Mesenchymal stem cell (in vitro differentiated cells and primary cell): ENCODE measurements at regions not wholly inside any gene's neighbourhood (a gene's known extent, or its start where the extent isn't known, plus 50 kb on each side); places are given as distances from the start of the nearest gene placed in this dataset.

Experiments used
- DNase-seq: peaks from one replicate; pipeline ENCODE4 v3.0.0-alpha.2; 2013
- H2AFZ ChIP-seq: one replicate; pipeline ENCODE4 v1.6.1; 2013; ENCODE audit warnings: low read depth, mild to moderate bottlenecking, control low read depth, inconsistent platforms, low read length, moderate library complexity
- H2AK5ac ChIP-seq: 2 replicates; pipeline ENCODE4 v1.6.1; 2013; ENCODE audit warnings: low read length, moderate library complexity, mild to moderate bottlenecking, inconsistent platforms; ENCODE audit not compliant: severe bottlenecking
- H2BK120ac ChIP-seq: one replicate; pipeline ENCODE4 v1.6.1; 2013; ENCODE audit warnings: low read depth, mild to moderate bottlenecking, inconsistent platforms, low read length, moderate library complexity
- H2BK12ac ChIP-seq, 2 experiments: one replicate each; pipeline ENCODE4 v1.6.1; 2013; ENCODE audit warnings: inconsistent platforms in 2 of 2, low read length in 2 of 2, mild to moderate bottlenecking in 2 of 2, moderate library complexity in 2 of 2, control low read depth in 1 of 2
- H2BK15ac ChIP-seq: one replicate; pipeline ENCODE4 v1.6.1; 2013; ENCODE audit warnings: mild to moderate bottlenecking, low read depth, inconsistent platforms; ENCODE audit not compliant: poor library complexity, severe bottlenecking
- H2BK5ac ChIP-seq: 2 replicates; pipeline ENCODE4 v1.6.1; 2013; ENCODE audit warnings: low read depth, mild to moderate bottlenecking, low read length, control low read depth, inconsistent platforms; ENCODE audit not compliant: poor library complexity, severe bottlenecking
- H3K14ac ChIP-seq, 2 experiments: one replicate each; pipeline ENCODE4 v1.6.1; 2013; ENCODE audit warnings: inconsistent platforms in 2 of 2, low read length in 2 of 2, control low read depth in 1 of 2, mild to moderate bottlenecking in 1 of 2, moderate library complexity in 1 of 2
- H3K18ac ChIP-seq, 2 experiments: one replicate each; pipeline ENCODE4 v1.6.1; 2013; ENCODE audit warnings: inconsistent platforms in 2 of 2, low read length in 2 of 2, control low read depth in 1 of 2, low read depth in 1 of 2, mild to moderate bottlenecking in 1 of 2
- H3K23ac ChIP-seq, 2 experiments: one replicate each; pipeline ENCODE4 v1.6.1; 2013; ENCODE audit warnings: inconsistent platforms in 2 of 2, low read length in 2 of 2, mild to moderate bottlenecking in 2 of 2, moderate library complexity in 2 of 2, control low read depth in 1 of 2
- H3K27ac ChIP-seq: 2 replicates; pipeline ENCODE4 v1.5.1; 2013; ENCODE audit warnings: mild to moderate bottlenecking, moderate library complexity, low read length, control low read depth, inconsistent platforms; ENCODE audit not compliant: poor library complexity, severe bottlenecking
- H3K27me3 ChIP-seq, 2 experiments: 2 replicates each; pipeline versions ENCODE4 v1.6.1 to v1.7.0; 2013; ENCODE audit warnings: low read length in 2 of 2, mild to moderate bottlenecking in 2 of 2, moderate library complexity in 2 of 2, control low read depth in 1 of 2, inconsistent platforms in 1 of 2; ENCODE audit not compliant: control insufficient read depth in 1 of 2, insufficient read depth in 1 of 2
- H3K36me3 ChIP-seq, 2 experiments: 2 replicates each; pipeline versions ENCODE4 v1.6.1 to v1.7.0; 2013; ENCODE audit warnings: low read length in 2 of 2, control low read depth in 1 of 2, inconsistent platforms in 1 of 2, low read depth in 1 of 2, mild to moderate bottlenecking in 1 of 2; ENCODE audit not compliant: insufficient read depth in 2 of 2, control insufficient read depth in 1 of 2
- H3K4ac ChIP-seq, 2 experiments: one replicate each; pipeline ENCODE4 v1.6.1; 2013; ENCODE audit warnings: inconsistent platforms in 2 of 2, low read length in 2 of 2, mild to moderate bottlenecking in 2 of 2, moderate library complexity in 2 of 2, control low read depth in 1 of 2, low read depth in 1 of 2
- H3K4me1 ChIP-seq: 2 replicates; pipeline ENCODE4 v1.6.1; 2013; ENCODE audit warnings: low read depth, low read length, control low read depth; ENCODE audit not compliant: control insufficient read depth, insufficient read depth
- H3K4me2 ChIP-seq: 2 replicates; pipeline ENCODE4 v1.6.1; 2013; ENCODE audit warnings: low read length, mild to moderate bottlenecking, inconsistent platforms; ENCODE audit not compliant: poor library complexity, severe bottlenecking
- H3K4me3 ChIP-seq, 2 experiments: 2 replicates each; pipeline versions ENCODE4 v1.5.1 to v1.7.0; 2013; ENCODE audit warnings: low read length in 2 of 2, mild to moderate bottlenecking in 2 of 2, control low read depth in 1 of 2, low read depth in 1 of 2; ENCODE audit not compliant: insufficient read depth in 1 of 2
- H3K79me1 ChIP-seq: replicated peaks from 2 replicates; pipeline ENCODE4 v1.6.1; 2013; ENCODE audit warnings: mild to moderate bottlenecking, control low read depth, low read length, inconsistent platforms; ENCODE audit not compliant: poor library complexity, severe bottlenecking
- H3K9ac ChIP-seq: 2 replicates; pipeline ENCODE4 v1.7.0; 2013; ENCODE audit warnings: mild to moderate bottlenecking, low read length, moderate library complexity
- H3K9me3 ChIP-seq: 2 replicates; pipeline ENCODE4 v1.7.0; 2013; ENCODE audit warnings: mild to moderate bottlenecking, low read length; ENCODE audit not compliant: control insufficient read depth
- H4K8ac ChIP-seq: one replicate; pipeline ENCODE4 v1.6.1; 2013; ENCODE audit warnings: inconsistent platforms, mild to moderate bottlenecking, low read length, moderate library complexity
- H4K91ac ChIP-seq: one replicate; pipeline ENCODE4 v1.6.1; 2013; ENCODE audit warnings: mild to moderate bottlenecking, low read length, inconsistent platforms
- WGBS: methylation state at CpG from one replicate; pipeline ENCODE4 v1.1.7; 2013; ENCODE audit warnings: mixed read lengths; 5-methylcytosine and 5-hydroxymethylcytosine counted together

DNA sequence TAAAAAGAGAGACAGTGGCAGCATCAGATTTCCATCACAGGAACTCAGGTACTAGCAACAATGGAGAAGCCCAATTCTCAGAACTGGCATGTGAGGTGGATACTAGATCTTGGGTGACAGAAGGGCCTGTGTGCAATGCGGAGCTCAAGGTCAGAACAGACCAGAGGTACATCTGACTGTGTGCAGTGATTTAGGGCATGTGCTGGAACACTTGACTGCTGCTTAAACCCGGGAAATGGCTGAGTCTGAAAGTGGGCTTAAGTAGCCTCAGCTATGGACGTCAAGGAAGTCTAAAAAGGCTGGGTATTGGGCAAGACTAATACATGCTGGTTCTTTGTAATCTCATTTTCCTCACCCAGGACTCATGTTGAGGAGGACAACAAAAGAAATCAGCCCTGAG lies 182.2 kb downstream of the LACC1 start:
- no peak overlapping the region for H2BK15ac ChIP-seq
- H3K4me2 ChIP-seq, result no peak overlapping the region
- H3K36me3 ChIP-seq, result no peaks in the 10 kb centered on the region
- no peak overlapping the region for H3K4me3 ChIP-seq
- WGBS, result 96% methylated on average over 2 of the region's 3 CpGs
- no peak overlapping the region for H2AFZ ChIP-seq
- no peak overlapping the region for H2BK12ac ChIP-seq
- no peaks in the 10 kb centered on the region for H3K9me3 ChIP-seq
- H4K8ac ChIP-seq, result no peak overlapping the region
- H3K14ac ChIP-seq, result no peak overlapping the region
- no peak overlapping the region for H3K18ac ChIP-seq
- DNase-seq, result no peak
- no peak overlapping the region for H3K27ac ChIP-seq
- no peak overlapping the region for H3K23ac ChIP-seq
- H3K9ac ChIP-seq, result no peak overlapping the region
- no peak overlapping the region for H3K4ac ChIP-seq
- no peak overlapping the region for H4K91ac ChIP-seq
- H3K79me1 ChIP-seq, result no peaks in the 10 kb centered on the region
- peaks cover 0 to 19% of the 10 kb centered on the region in 2 experiments for H3K27me3 ChIP-seq
- H3K4me1 ChIP-seq, result no peaks in the 10 kb centered on the region
- no peak overlapping the region for H2BK120ac ChIP-seq
- no peak overlapping the region for H2BK5ac ChIP-seq
- no peak overlapping the region for H2AK5ac ChIP-seq

DNA sequence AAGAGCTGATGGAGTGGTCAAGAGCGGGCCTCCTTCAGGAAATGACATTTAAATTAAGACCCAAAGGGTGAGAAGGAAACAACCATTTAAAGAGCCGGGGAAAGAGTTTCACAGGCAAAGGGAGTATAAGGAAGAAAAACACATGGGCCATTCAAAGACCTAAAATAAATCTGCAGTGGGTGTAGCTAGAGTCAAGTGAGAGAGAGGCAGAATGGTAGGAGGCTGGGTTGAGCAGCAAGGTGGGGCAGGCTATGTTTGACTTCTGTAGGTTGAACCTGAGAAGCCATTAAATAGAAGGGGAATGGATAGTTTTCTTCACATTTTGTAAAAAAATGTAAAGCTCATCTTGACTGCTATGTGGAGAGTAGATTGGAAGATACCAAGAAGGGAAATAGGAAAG lies 183.8 kb downstream of the LACC1 start:
- H4K8ac ChIP-seq, result no peak overlapping the region
- no peak overlapping the region for H2BK5ac ChIP-seq
- no peaks in the 10 kb centered on the region for H3K36me3 ChIP-seq
- no peaks in the 10 kb centered on the region for H3K9me3 ChIP-seq
- H3K27me3 ChIP-seq, result peaks cover 0 to 14% of the 10 kb centered on the region in 2 experiments
- H3K79me1 ChIP-seq, result no peaks in the 10 kb centered on the region
- H3K4me3 ChIP-seq, result no peak overlapping the region
- no peak overlapping the region for H4K91ac ChIP-seq
- H2AFZ ChIP-seq, result no peak overlapping the region
- H2BK12ac ChIP-seq, result no peak overlapping the region
- no peak overlapping the region for H2BK120ac ChIP-seq
- no peak overlapping the region for H3K18ac ChIP-seq
- H3K23ac ChIP-seq, result no peak overlapping the region
- no peak overlapping the region for H3K9ac ChIP-seq
- no peaks in the 10 kb centered on the region for H3K4me1 ChIP-seq
- no peak for DNase-seq
- 93% methylated on average over 2 of the region's 2 CpGs for WGBS
- no peak overlapping the region for H2AK5ac ChIP-seq
- H2BK15ac ChIP-seq, result no peak overlapping the region
- no peak overlapping the region for H3K4me2 ChIP-seq
- H3K27ac ChIP-seq, result no peak overlapping the region
- no peak overlapping the region for H3K4ac ChIP-seq
- H3K14ac ChIP-seq, result no peak overlapping the region

DNA sequence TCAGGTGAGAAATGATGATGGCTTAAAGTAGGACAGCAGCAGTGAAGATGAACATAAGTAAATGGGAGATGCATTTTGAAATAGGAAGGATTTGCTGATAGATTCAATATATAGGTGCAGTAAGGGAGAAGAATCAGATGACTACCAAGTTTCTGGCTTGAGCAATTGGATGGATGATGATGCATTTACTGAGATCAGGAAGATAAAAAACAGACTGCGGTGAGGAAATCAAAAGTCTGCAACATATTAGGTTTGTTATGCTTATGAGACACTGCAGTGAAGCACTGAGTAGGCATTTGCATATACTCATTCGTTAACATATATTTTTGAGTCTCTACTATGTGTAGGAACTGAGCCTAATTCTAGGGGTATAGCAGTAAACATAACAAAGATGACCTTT lies 184.2 kb downstream of the LACC1 start:
- H3K18ac ChIP-seq, result no peak overlapping the region
- H2BK15ac ChIP-seq, result no peak overlapping the region
- H3K4me1 ChIP-seq, result no peaks in the 10 kb centered on the region
- no peak overlapping the region for H3K23ac ChIP-seq
- H2BK12ac ChIP-seq, result no peak overlapping the region
- DNase-seq, result no peak
- H2BK120ac ChIP-seq, result no peak overlapping the region
- no peak overlapping the region for H3K14ac ChIP-seq
- no peaks in the 10 kb centered on the region for H3K9me3 ChIP-seq
- no peak overlapping the region for H3K4me3 ChIP-seq
- WGBS, result 100% methylated on average over 2 of the region's 2 CpGs
- no peak overlapping the region for H3K27ac ChIP-seq
- H3K9ac ChIP-seq, result no peak overlapping the region
- H3K36me3 ChIP-seq, result no peaks in the 10 kb centered on the region
- H4K91ac ChIP-seq, result no peak overlapping the region
- H3K79me1 ChIP-seq, result no peaks in the 10 kb centered on the region
- no peak overlapping the region for H3K4me2 ChIP-seq
- H3K4ac ChIP-seq, result no peak overlapping the region
- H4K8ac ChIP-seq, result no peak overlapping the region
- H2BK5ac ChIP-seq, result no peak overlapping the region
- H2AK5ac ChIP-seq, result no peak overlapping the region
- peaks cover 0 to 13% of the 10 kb centered on the region in 2 experiments for H3K27me3 ChIP-seq
- H2AFZ ChIP-seq, result no peak overlapping the region

DNA sequence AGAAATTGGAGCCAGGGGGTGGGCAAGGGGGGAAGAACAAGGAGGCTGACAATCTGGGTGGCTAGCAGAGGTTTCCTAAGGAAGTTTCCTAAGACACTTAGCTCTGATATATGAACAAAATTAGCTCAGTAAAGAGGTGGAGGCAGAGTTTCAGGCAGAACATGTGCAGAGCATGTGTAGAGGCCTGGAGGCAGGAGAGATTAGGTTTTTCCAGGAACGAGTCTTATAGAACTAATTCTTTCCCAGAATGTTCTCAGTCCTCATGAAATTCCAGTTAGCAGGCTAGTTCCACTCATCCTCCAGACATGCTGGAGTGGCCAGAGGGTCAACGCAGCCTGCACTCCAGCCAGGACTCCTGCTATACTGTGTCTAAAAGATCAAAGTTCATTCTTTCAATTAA lies 184.7 kb downstream of the LACC1 start:
- Histone ChIP-seq H2BK12ac (no peak overlapping the region), H3K4ac (no peak overlapping the region), H2BK5ac (no peak overlapping the region), H3K27ac (no peak overlapping the region), H4K8ac (no peak overlapping the region), H2BK120ac (no peak overlapping the region), H3K14ac (no peak overlapping the region), H3K4me2 (no peak overlapping the region), H3K36me3 (no peaks in the 10 kb centered on the region), H3K9ac (no peak overlapping the region), H3K27me3 (peaks cover 0 to 9% of the 10 kb centered on the region in 2 experiments), H2AFZ (no peak overlapping the region), H3K4me1 (no peaks in the 10 kb centered on the region), H2BK15ac (no peak overlapping the region), H2AK5ac (no peak overlapping the region), H4K91ac (no peak overlapping the region), H3K23ac (no peak overlapping the region), H3K9me3 (no peaks in the 10 kb centered on the region), H3K4me3 (no peak overlapping the region), H3K18ac (no peak overlapping the region), H3K79me1 (no peaks in the 10 kb centered on the region)
- no peak for DNase-seq
- 87% methylated on average over 2 of the region's 2 CpGs for WGBS
